HCT116 (cell line): ENCODE measurements at regions not wholly inside any gene's neighbourhood (a gene's known extent, or its start where the extent isn't known, plus 50 kb on each side); places are given as distances from the start of the nearest gene placed in this dataset.

ENCODE experiments used
- ATAC-seq: fragments of 200-7000 bp; cut with Tn5 transposase; 2 replicates; pipeline ENCODE4 v1.9.1; 2020; ENCODE audit warnings: mild to moderate bottlenecking, moderate library complexity
- BruUV-seq: library from RNA; stranded (reverse); fragments of 400-500 nt; replicated peaks from 2 replicates; lab custom pipeline; 2021; lab: Mats Ljungman, UMichigan
- CTCF ChIA-PET: fragments of 300-600 bp; sonication (Branson Sonifier 250); formaldehyde crosslinking; loops from one replicate; lab custom pipeline; 2021; ENCODE audit warnings: antibody characterized with exemption; lab: Charles Lee
- POLR2A ChIA-PET: fragments of 300-600, 350-600 bp; sonication (Branson Sonifier 250); formaldehyde crosslinking; loops from one replicate; lab custom pipeline; 2021; ENCODE audit warnings: antibody characterized with exemption; lab: Charles Lee
- RAD21 ChIA-PET, 2 experiments: fragments of 300-600 bp; sonication (Branson Sonifier 250); formaldehyde crosslinking; loops; one replicate each; lab custom pipeline; 2023; ENCODE audit warnings: low total read pairs in 2 of 2; ENCODE audit not compliant: uncharacterized antibody in 2 of 2, unreplicated experiment in 2 of 2, low non-redundant PET in 1 of 2; lab: Charles Lee
- DNase-seq: peaks from one replicate; pipeline ENCODE4 v3.0.0-alpha.2; 2010; ENCODE audit warnings: low read depth, low spot score
- H2AFZ ChIP-seq: fragments of 200-600 bp; shearing (Covaris generic), sonication (generic); 2 replicates; pipeline ENCODE4 v1.6.1; 2017; ENCODE audit warnings: low read depth, mixed run types, mixed read lengths, antibody characterized with exemption, low read length; ENCODE audit not compliant: poor library complexity, severe bottlenecking
- H3K27ac ChIP-seq: 2 replicates; pipeline ENCODE4 v1.5.1; 2012; ENCODE audit warnings: low read depth, low read length
- H3K27me3 ChIP-seq: fragments of 200-600 bp; sonication (generic); 2 replicates; pipeline ENCODE4 v1.6.1; 2016; ENCODE audit warnings: mixed run types, low read length, mixed read lengths; ENCODE audit not compliant: insufficient read depth
- H3K36me3 ChIP-seq, 2 experiments: fragments of 200-500 bp in 1 of 2; fragments of 200-600 bp in 1 of 2; sonication (Bioruptor generic) in 1 of 2; sonication (generic) in 1 of 2; 2 replicates each; pipeline versions ENCODE4 v1.5.1 to v1.6.1; 2014 to 2016; ENCODE audit warnings: low read length in 2 of 2, inconsistent platforms in 1 of 2, mixed read lengths in 1 of 2, mixed run types in 1 of 2; ENCODE audit not compliant: insufficient read depth in 2 of 2, control insufficient read depth in 1 of 2
- H3K4me1 ChIP-seq, 2 experiments: fragments of 200-600 bp in 1 of 2; sonication (generic) in 1 of 2; 2 replicates each; pipeline versions ENCODE4 v1.5.1 to v1.6.1; 2012 to 2017; ENCODE audit warnings: low read length in 2 of 2, inconsistent platforms in 1 of 2, mild to moderate bottlenecking in 1 of 2, mixed read lengths in 1 of 2, mixed run types in 1 of 2, moderate library complexity in 1 of 2; ENCODE audit not compliant: insufficient read depth in 2 of 2, control insufficient read depth in 1 of 2
- H3K4me2 ChIP-seq: fragments of 200-600 bp; sonication (generic); 2 replicates; pipeline ENCODE4 v1.6.1; 2017; ENCODE audit warnings: mixed run types, low read length, mixed read lengths
- H3K4me3 ChIP-seq, 2 experiments: fragments of 200-600 bp in 1 of 2; sonication (generic) in 1 of 2; replicated peaks in 1 of 2; 2 replicates each; pipeline ENCODE4 v1.5.1; 2011 to 2016; ENCODE audit warnings: low read length in 2 of 2, control low read depth in 1 of 2, low read depth in 1 of 2, mild to moderate bottlenecking in 1 of 2, mixed read lengths in 1 of 2, mixed run types in 1 of 2
- H3K79me2 ChIP-seq: fragments of 200-600 bp; sonication (generic); 2 replicates; pipeline ENCODE4 v1.6.1; 2017; ENCODE audit warnings: mild to moderate bottlenecking, mixed run types, low read length, moderate library complexity, mixed read lengths; ENCODE audit not compliant: insufficient read depth
- H3K9ac ChIP-seq: fragments of 200-600 bp; sonication (generic); 2 replicates; pipeline ENCODE4 v1.6.1; 2016; ENCODE audit warnings: low read length, mixed read lengths
- H3K9me2 ChIP-seq: fragments of 200-600 bp; sonication (generic), shearing (Covaris generic); 2 replicates; pipeline ENCODE4 v1.6.1; 2017; ENCODE audit warnings: mixed run types, mild to moderate bottlenecking, moderate library complexity; ENCODE audit not compliant: insufficient read depth
- H3K9me3 ChIP-seq, 2 experiments: fragments of 200-500 bp in 1 of 2; fragments of 200-600 bp in 1 of 2; sonication (Bioruptor generic) in 1 of 2; sonication (generic) in 1 of 2; 2 replicates each; pipeline ENCODE4 v1.6.1; 2014 to 2017; ENCODE audit warnings: low read length in 2 of 2, mixed read lengths in 2 of 2, inconsistent platforms in 1 of 2, low read depth in 1 of 2, mild to moderate bottlenecking in 1 of 2, mixed run types in 1 of 2, moderate library complexity in 1 of 2; ENCODE audit not compliant: control insufficient read depth in 1 of 2, insufficient read depth in 1 of 2
- H4K20me1 ChIP-seq: fragments of 200-600 bp; sonication (generic), shearing (Covaris generic); 2 replicates; pipeline ENCODE4 v1.6.1; 2017; ENCODE audit warnings: mixed run types, mild to moderate bottlenecking, moderate library complexity; ENCODE audit not compliant: insufficient read depth
- CBX3 ChIP-seq: IDR thresholded peaks from 2 replicates; pipeline ENCODE4 v1.6.1; 2012; ENCODE audit warnings: low read depth
- ELF1 ChIP-seq: IDR thresholded peaks from 2 replicates; pipeline ENCODE4 v1.6.1; 2012; ENCODE audit warnings: low read depth, borderline replicate concordance
- EZH2 ChIP-seq: fragments of 200-600 bp; sonication (generic); IDR thresholded peaks from 2 replicates; pipeline ENCODE4 v1.6.1; 2017; ENCODE audit warnings: antibody characterized with exemption, mixed run types
- FOSL1 ChIP-seq: IDR thresholded peaks from 2 replicates; pipeline ENCODE4 v1.6.1; 2012; ENCODE audit warnings: low read depth
- JUND ChIP-seq: IDR thresholded peaks from 2 replicates; pipeline ENCODE4 v1.6.1; 2012
- RAD21 ChIP-seq: IDR thresholded peaks from 2 replicates; pipeline ENCODE4 v1.6.1; 2012; ENCODE audit warnings: low read depth, mild to moderate bottlenecking
- SIN3A ChIP-seq: IDR thresholded peaks from 2 replicates; pipeline ENCODE4 v1.6.1; 2012; ENCODE audit warnings: low read depth
- SP1 ChIP-seq: IDR thresholded peaks from 2 replicates; pipeline ENCODE4 v1.6.1; 2012; ENCODE audit warnings: low read depth
- SRF ChIP-seq: IDR thresholded peaks from 2 replicates; pipeline ENCODE4 v1.6.1; 2012; ENCODE audit warnings: low read depth
- TCF7L2 ChIP-seq: IDR thresholded peaks from 2 replicates; pipeline ENCODE4 v1.7.0; 2011; ENCODE audit warnings: borderline replicate concordance, inconsistent platforms; ENCODE audit not compliant: insufficient read depth, insufficient read length; ENCODE audit errors: extremely low read depth
- ZFX ChIP-seq: fragments of 450-650 bp; IDR thresholded peaks from 2 replicates; pipeline ENCODE4 v1.6.1; 2017
- ZNF274 ChIP-seq: fragments of 200-500 bp; sonication (Bioruptor generic); IDR thresholded peaks from 2 replicates; pipeline ENCODE4 v1.6.1; 2014; ENCODE audit warnings: mild to moderate bottlenecking, low read depth, low read length, inconsistent platforms
- intact Hi-C: fragments of 100-400 bp; cut with micrococcal nuclease; formaldehyde crosslinking; loops from 2 replicates; pipeline ENCODE4 v1.10.0; 2022

- Histone ChIP-seq H3K9ac (no peak overlapping the region), H3K4me3 (no peak overlapping the region), H3K36me3 (no peaks in the 10 kb centered on the region), H4K20me1 (no peaks in the 10 kb centered on the region), H3K27ac (no peak overlapping the region), H3K27me3 (no peaks in the 10 kb centered on the region)
- POLR2A ChIA-PET: no interaction called here
- CTCF ChIA-PET: no interaction called here
- DNase-seq: no peak
- TF ChIP-seq SIN3A: no peak
- no peak for TF ChIP-seq CBX3
- no peak for TF ChIP-seq ELF1
- no peak for TF ChIP-seq SRF
- TF ChIP-seq JUND: no peak
- TF ChIP-seq SP1: no peak
- no peak for TF ChIP-seq TCF7L2
- no peak for TF ChIP-seq ZNF274
- TF ChIP-seq, all 23 proteins: peak for 0
- Histone ChIP-seq H3K4me1 (no peaks in the 10 kb centered on the region), H3K9me2 (no peaks in the 10 kb centered on the region), H3K9me3 (peaks cover 0 to 5% of the 10 kb centered on the region in 2 experiments; a peak in 2 of 4 replicates), H3K4me2 (no peak overlapping the region), H3K79me2 (no peaks in the 10 kb centered on the region), H2AFZ (no peak overlapping the region)
- BruUV-seq: no TSS peak
- RAD21 ChIA-PET: no interaction called here
- intact Hi-C loops: no loop called here
- ATAC-seq: no peak
Measured at GRCh38 chr4:62670514-62670913, 1470.4 kb downstream of the ADGRL3 start.

- intact Hi-C loops: no loop called here
- ChIA-PET POLR2A (no interaction called here), RAD21 (no interaction called here), CTCF (no interaction called here)
- Histone ChIP-seq H3K9me2 (no peaks in the 10 kb centered on the region), H4K20me1 (no peaks in the 10 kb centered on the region), H3K27me3 (no peaks in the 10 kb centered on the region), H2AFZ (no peak overlapping the region), H3K9me3 (peaks cover 6 to 10% of the 10 kb centered on the region in 2 experiments; a peak in 2 of 4 replicates), H3K9ac (no peak overlapping the region), H3K79me2 (no peaks in the 10 kb centered on the region), H3K4me1 (no peaks in the 10 kb centered on the region), H3K4me3 (no peak overlapping the region), H3K36me3 (no peaks in the 10 kb centered on the region), H3K27ac (no peak overlapping the region), H3K4me2 (no peak overlapping the region)
- TF ChIP-seq RAD21: no peak
- TF ChIP-seq FOSL1: no peak
- no peak for TF ChIP-seq ZFX
- TF ChIP-seq SIN3A: no peak
- no peak for TF ChIP-seq ELF1
- TF ChIP-seq EZH2: no peak
- DNase-seq (no peak), ATAC-seq (no peak)
- BruUV-seq: no TSS peak
Measured at GRCh38 chr4:62661821-62662220, 1461.7 kb downstream of the ADGRL3 start.
